PC-3 (cell line): ENCODE measurements at regions not wholly inside any gene's neighbourhood (a gene's known extent, or its start where the extent isn't known, plus 50 kb on each side); places are given as distances from the start of the nearest gene placed in this dataset.

Source experiments
- EZH2 ChIP-seq: fragments of 300-600 bp; sonication (generic); IDR thresholded peaks from one replicate; pipeline ENCODE4 v1.6.1; 2017; ENCODE audit warnings: antibody characterized with exemption, mild to moderate bottlenecking, low read length; ENCODE audit not compliant: unreplicated experiment
- EZH2phosphoT487 ChIP-seq: fragments of 300-600 bp; sonication (generic); IDR thresholded peaks from 2 replicates; pipeline ENCODE4 v1.6.1; 2018; ENCODE audit warnings: mild to moderate bottlenecking, antibody characterized with exemption, low read length, borderline replicate concordance
- TF ChIP-seq, protein P1 (sequence below): fragments of 300-600 bp; sonication (generic); conservative IDR thresholded peaks from 2 replicates; pipeline ENCODE4 v1.5.1; 2017; ENCODE audit warnings: antibody characterized with exemption, low read depth, mild to moderate bottlenecking, low read length

DNA sequence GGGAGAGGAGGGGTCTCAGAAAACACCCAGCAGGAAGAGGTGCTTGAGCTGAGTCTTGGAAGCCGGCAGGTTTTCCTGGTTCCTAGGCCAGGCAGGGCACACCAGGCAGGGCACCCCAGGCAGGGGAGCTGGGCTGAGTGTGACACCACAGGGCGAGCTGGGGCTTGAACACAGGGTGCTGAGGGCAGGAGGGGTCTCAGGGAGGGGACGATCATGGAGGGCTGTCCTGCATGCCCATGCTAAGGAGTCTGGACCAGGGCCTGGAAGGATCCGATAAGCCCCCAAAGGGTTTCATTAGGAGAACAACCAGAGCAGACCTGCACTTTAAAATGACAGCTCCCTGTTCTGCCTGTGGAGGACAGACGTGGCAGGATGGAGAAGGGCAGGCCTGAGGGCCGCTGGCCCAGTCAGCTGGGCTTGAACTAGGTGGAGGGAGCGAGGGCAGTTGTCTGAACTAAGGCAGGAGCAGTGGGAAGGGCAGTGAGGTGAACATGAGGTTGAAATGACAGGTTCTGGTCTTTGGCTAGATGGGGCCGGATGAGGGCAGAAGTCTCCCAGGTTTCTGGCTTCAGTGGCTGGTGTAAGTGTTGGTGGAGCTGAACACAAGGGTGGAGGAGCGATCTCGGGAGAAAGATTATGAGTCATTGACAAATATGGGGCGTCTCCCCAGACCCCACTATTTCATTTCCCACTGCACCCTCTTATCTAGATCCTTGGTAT is 171.0 kb upstream of the PZP start:
- TF ChIP-seq, protein P1, sequence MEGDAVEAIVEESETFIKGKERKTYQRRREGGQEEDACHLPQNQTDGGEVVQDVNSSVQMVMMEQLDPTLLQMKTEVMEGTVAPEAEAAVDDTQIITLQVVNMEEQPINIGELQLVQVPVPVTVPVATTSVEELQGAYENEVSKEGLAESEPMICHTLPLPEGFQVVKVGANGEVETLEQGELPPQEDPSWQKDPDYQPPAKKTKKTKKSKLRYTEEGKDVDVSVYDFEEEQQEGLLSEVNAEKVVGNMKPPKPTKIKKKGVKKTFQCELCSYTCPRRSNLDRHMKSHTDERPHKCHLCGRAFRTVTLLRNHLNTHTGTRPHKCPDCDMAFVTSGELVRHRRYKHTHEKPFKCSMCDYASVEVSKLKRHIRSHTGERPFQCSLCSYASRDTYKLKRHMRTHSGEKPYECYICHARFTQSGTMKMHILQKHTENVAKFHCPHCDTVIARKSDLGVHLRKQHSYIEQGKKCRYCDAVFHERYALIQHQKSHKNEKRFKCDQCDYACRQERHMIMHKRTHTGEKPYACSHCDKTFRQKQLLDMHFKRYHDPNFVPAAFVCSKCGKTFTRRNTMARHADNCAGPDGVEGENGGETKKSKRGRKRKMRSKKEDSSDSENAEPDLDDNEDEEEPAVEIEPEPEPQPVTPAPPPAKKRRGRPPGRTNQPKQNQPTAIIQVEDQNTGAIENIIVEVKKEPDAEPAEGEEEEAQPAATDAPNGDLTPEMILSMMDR: no peak
- TF ChIP-seq EZH2 (no peak), EZH2phosphoT487 (no peak)
